ENCODE measurements at regions not wholly inside any gene's neighbourhood (a gene's known extent, or its start where the extent isn't known, plus 50 kb on each side); places are given as distances from the start of the nearest gene placed in this dataset.
"Not testable (repeated sequence)": the region's sequence is repeated elsewhere in the genome, so short reads cannot be mapped to it uniquely, and the experiment has no call there.

DNA sequence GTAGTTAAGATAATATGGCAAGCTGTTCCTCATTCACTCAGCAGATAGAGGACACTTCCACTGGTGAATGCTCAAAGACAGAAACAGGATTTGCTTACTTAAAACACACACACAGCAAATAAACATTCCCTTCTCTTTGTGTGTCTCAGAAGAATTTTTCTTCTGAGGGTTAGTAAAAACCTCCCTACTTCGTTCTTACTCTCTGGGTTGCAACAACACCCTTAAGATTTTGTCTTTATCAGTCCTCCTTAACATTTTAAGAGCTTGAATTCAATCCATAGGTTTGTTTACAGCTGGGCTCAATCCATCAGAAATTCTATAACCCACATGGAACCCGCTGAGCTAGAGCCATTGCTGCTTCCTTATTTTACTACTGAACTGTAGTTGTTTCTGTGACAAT lies 237.4 kb upstream of the PIK3R1 start:
- DNase-seq = no peak

DNA sequence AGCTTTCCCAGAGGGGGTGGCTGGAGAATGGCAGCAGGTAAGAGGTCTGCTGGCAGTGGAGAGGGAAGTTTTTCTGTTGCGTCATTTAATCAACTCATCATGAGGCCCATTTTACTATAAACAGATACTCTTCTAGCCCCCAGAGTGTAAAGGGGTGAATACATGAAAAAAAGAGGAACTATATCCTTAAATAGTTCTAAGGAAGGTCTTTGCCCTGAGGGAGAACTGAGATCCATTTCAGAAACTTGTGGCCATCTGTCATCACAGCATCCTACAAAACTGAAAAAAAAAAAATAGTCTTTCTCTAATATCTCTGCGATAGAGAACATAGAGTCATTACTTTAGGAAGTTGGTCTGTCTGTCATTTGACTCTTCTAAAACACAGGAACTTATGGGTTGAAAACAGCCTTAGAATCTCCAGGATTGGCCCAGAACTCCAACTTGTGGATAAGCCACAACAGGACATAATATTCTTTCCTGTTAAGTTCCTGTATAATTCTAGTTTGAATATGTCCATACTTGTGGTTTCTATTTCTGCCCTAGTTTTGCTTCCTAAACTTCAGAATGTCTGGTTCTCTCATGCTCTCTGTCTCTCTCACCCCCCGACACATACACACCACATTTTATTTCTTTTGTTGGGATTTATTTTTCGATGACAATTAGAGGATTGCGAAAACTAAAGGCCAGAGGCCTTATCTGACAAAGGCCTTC lies 238.5 kb upstream of the PIK3R1 start:
- DNase-seq = no peak

DNA sequence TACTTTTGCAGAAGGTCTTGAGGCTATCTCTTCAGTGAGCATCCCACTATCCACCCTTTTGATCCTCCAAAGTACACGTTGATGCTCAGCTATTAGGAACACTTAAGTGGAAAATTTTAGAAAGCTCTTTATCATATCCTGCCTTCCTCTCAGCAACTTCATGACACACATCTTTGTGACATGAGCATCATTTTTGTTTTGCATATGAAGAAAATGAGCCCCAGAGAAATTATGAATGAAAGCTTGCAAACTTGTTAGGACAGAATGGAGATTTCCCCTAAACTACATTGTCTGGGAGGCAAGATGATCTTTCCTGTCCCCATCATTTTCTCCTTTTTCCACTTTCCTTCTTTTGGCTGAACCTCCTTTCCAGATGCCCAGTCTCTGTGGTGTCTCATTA lies 239.4 kb upstream of the PIK3R1 start:
- DNase-seq = no peak

DNA sequence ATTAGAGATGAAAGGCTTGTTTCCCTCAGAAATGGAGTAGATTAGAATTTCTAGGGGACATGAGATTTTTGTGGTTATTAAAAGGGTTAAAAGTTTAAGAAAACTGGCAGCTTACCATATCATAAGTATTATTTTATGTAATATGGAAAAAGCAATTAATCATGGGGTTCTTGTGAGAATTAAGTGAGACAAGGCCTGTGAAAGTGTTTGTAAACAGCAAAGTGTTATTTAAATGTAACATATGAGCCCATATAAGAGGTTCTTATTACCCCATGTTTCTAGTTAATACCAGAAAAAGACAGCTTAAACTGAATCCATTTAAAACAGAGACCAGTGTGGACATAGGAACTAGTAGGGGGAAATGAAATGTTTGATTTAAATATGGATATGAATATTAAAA lies 241.1 kb upstream of the PIK3R1 start:
- DNase-seq = no peak

DNA sequence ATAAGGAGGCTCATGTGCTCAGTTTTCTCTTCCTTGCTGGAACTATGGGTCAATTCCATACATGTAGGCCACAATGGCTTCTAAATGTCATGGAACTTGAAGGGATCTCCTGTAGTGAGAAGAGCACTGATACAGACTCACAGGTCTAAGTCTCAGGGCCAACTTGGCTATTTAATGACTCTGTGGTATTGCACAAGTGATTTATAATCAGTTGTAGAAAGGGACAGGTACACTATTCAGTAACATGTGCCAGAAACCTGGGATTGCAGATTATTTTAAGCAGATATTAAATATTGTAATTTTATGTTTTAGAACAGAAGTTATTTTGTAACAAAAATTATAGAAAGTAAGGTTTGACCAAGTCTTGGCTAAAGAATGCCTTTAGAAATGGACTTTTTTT lies 241.5 kb upstream of the PIK3R1 start:
- DNase-seq = no peak

DNA sequence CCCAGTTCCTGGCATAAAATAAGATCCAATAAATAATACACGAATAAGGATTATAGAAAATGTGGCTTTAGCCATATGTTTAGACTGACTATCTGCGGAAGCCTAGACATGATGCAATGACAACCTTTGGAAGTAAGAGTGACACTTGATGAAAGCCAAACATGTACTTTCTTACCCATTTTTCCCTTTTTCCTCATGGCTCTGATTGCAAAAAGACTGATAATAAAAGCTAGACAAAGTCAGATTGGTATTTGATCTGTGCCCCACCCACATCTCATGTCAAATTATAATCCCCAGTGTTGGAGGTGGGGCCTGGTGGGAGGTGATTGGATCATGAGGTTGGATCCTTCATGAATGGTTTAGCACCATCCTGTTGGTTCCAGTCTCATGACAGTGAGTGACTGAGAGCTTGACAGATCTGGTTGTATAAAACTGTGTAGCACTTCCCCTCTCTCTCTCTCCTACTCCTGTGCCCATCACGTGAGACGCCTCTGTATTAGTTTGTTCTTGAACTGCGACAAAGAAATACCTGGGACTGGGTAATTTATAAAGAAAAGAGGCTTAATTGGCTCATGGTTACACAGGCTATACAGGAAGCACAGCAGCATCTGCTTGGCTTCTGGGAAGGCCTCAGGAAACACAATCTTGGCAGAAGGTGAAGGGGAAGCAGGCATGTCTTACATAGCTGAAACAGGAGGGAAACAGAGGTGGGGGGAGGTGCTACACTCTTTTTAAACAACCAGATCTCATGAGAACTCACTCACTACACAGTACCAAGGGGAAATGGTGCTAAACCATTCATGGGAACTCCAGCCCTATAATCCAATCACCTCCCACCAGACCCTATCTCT lies 243.4 kb upstream of the PIK3R1 start:
- no peak for DNase-seq

DNA sequence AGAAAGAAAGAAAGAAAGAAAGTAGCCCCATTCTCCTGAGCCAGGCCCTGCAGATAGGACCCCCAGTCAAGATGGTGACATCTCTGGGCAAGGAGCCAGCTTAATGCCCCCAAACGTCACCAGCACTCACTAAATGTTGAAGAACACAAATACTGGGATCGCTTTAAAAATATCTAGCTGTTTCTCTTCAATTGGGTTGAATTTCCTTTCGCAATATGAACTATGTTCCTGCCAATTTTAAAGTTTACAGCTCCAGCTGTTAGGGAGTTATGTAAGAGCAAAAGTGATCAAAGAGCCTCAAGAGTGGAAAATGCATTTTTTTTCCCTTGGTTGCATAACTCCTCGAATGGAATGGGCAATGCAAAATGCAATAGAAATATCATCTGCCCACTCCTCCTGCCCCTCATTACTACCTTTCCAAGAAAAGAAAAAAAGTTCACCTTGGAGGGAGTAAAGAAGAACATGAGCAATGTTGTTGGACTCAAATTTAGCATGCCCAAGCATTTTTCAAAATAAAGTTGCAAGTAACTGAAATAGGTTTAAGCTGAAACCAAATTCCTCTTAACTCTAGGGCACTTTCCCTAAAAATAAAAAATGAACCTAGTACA lies 244.2 kb upstream of the PIK3R1 start:
- DNase-seq = no peak

DNA sequence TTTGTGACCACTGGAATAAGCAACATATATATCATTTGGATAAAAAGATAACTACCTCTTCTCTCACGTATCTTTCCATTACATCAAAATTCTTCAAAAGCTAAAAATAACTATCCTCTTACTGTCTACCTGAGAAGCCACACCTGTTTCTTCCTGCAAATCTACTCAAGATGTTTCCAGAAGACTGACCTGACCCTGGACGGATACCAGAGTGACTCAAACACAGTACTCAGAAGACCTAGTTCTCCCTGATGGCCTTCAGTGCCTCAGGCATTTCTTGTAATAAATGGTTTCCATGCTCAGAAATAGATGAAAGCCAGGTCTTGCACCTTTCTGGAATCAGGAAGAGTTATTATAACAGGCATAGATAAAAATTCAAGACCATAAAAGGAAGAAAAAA lies 245.9 kb upstream of the PIK3R1 start:
- DNase-seq = no peak

DNA sequence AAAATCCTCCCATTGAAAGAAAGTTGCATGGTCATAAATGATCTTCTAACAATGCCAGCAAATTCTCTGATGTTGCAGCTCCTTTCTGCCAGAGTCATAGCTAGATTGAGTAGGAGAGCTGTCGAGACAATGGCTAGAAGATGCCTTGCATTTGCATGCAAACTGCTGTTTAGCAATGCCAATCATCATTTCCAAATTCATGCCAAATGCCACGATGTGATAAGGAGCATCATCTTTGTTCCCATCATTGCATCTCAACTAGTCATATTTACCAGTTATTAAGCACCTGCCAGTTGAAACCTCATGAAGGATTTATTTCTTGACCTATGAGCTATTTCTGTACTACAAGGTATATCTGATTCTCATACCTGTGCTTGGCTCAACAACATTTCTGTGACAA lies 246.4 kb upstream of the PIK3R1 start:
- DNase-seq = no peak

DNA sequence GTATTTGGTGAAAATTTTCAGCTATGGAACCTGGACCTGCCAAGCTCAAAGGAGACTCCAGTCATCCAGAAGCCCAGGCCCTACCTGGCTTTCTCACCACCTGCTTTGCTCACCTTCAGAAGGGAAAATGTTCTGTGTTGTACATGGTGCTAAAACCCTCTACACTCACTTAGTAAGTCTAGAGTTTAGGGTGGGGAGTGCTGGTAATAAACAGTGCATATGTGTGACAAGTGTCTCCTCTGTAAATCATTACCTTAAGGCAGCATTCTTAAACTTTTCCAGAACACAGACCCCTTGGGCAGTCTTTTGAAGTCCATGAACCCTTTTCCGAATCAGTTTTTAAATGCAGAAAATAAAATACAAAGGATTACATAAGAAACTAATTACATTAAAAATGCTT lies 248.8 kb upstream of the PIK3R1 start:
- no peak for DNase-seq

DNA sequence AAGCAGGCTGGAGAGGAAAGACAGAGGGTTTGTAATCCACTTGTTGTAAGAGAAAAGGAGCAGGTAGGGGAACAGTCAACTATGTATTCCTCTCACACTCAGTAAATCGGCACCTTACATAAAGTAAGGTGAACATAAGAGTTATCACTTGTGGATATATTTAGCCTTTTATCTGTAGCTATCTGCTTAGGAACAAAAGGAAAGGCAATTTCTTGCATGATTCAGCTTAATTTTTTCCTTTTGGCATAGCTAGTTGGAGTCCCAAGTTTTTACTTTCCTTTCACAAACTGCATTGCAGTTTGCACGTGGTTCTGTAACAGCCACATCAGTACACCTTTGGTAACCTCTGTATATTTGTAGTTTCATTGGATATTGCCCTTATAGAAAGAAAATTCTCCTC lies 250.9 kb upstream of the PIK3R1 start:
- no peak for DNase-seq

DNA sequence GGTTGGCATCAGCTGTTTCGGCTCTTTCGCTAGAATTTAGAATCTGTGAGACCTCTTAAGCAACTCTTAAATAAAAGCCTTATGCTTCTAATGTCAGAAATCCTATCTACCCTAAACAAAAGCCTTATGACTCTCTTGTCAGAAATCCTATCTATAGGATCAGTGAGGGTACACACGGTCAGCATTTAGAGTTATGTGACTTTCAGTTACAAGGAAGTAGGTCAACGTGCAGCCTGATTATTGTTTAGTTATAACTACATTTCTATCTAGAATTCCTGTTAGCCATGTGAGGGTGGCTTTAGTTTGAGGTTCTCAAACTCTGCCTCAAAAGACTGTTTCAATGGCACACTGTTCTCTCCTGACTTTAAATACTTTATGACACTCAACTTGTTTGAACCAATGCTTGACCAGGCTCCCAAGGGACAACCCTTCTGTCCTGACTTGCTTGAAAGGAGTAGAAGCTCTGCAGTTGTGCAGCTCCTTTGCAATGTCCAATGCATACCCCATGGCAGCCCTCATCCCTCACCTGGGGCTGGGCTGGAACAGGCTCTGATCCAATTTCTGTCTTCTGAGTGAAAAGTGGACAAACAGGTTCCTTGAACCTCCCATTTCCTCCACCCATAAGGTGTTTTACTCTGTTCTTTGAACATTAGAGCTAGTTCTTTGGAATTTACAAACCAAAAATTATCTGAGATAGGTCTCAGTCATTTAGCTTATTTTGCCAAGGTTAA lies 251.6 kb upstream of the PIK3R1 start:
- no peak for DNase-seq

DNA sequence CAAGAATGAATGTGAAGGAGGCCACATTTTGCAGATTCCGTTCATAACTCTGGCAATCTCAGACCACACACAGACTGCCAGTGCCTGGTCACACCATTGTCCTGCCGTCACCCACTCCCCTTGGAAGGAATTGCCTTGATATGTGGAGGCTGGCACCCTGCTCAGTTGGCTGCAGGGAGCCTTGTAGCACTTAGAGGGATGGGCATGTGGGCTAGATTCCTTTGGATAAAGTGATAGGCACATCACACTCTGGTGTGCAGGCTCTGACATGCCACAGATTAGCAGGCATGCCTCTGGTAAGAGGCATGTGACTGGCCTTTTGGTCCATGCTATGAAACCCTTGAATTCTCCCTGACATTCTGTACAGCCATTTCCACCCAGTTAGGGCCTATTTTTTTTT lies 254.6 kb upstream of the PIK3R1 start:
- DNase-seq = peak; percentile 20

DNA sequence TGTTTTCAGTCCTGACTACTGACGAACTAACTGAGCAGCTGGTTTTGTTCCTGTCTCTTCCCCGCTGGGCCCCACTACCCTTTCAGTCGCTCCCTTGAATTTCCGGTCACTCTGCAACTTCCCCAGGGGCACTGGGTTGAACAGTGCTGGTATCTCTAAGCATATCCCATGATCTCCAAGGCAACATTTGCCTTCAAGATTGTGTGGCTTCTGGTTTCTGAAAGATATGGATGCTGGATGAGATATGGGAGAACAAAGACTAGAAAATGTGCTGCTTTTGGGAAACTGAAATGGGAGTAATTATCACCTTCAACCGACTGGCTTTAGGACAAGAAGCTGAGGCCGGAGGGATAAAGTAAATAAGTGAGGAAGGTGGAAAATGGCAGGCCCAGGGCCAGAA lies 258.2 kb upstream of the PIK3R1 start:
- DNase-seq = no peak

DNA sequence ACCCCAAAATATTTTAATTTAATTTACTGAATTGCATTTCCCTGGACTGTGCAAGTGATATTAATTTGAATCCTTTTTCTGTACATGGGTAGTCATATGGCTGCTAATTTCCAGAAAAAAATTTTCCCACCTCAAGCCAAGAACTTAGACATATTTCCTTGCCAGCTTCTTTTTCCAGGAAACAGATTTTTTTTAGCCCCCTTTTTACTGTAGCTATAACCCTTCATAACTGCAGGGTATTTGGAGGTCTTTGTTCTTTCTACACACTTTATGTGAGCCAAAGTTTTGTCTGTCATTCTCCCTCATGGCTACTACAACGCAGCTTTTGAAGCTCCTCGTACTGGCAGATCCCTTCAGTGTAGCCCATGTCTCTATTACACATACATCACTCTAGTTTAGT lies 261.2 kb upstream of the PIK3R1 start:
- DNase-seq = no peak

DNA sequence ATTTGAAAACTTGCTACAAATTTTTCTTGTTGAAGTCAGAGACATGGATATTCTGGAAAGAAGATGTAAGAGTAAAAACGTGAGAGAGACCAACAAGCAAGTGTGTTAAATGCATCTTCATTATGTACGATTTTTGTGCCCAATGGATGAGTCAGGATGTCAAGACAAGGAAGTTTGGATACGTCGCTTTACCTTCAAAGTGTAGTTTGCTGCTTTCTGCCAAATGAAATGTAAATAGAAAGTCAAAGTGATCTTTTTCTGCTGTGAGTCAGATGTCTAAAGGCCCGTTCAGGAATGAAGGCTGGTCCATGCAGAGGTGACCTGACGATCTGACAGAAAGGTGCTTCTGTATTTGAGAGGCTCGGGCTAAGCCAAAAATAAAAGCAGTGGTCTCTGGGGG lies 273.1 kb upstream of the PIK3R1 start:
- DNase-seq = no peak

DNA sequence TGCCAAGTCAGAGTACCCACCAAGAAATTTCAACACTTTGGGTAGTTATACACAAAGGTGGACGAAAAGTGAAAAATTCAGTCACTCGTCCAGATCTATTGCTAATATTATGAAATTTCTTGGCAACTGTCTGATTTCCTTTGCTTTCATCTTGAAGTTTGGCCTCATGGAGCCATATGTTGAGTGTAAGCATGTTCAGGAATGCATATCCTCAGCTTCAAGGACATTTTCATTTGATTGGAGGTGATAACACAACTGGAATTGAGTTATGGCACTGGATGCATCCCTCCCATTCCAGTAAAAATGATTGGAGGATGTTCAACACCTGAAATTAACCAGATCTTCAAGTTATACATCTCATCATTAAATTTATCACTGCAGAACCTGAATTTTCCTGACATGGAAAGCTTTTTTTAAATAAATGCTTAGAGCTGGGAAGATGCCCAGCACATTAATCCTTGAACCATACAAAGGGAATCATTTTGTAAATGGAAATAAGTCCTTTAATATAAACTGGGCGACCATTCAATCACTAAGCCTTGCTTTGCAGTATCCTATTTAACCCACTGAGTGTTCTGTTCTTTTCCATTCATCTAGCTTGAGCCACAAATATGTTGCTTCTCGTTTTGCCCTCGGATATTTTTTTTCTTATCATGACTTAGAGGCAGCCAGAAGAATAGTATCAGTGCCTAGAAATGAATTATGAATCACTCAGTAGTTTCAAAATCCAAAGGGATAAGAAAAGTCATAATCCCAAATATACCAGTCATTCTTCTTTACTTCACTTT lies 273.7 kb upstream of the PIK3R1 start:
- DNase-seq = no peak

DNA sequence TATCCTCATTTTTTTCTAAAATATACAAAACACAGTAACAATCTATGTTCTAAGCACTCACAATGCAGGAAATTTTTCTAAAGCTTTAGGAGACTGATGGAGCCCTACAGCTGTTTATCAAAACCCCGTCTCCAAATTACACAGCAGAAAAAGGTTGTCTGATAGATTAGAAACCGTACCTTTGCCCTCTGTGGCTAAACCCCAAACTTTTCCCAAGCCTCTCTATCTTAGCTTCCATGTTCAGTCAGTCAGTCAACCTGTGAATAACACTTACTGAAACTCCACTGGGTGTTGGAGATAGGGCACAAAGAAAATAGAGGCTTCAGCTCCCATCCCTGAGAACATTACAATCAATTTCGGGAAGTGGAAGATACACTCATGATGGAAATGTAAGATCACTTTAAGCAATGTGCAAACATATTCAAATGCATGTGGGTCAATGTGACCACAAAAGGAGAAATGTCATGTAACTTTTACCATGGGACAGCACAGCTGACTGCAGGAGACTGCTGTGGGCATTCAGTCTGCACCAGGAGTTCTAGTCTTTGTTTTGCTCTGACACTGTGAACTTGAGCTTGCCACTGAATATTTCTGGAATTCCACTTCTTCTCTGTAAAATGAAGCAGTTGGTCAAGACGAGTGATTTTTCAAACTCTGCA lies 279.5 kb upstream of the PIK3R1 start:
- no peak for DNase-seq

DNA sequence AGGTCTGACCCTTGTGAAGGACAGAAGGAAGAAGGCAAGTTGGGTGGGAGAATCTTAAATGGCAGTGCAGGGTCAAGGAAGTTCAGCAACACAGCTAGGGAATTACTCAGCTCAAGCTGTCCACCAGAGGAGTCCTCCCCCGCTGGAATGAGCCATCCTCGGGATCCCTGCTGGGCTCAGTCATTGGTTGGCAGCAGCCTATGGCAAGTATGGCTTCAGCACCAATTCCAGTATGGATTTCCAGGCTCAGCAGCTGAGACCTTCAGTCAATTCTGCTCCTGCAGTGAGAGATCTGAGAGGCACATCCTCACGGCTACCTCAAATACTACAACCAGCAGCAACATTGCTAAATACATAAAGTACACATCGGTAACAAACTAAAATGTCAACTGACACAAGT lies 280.6 kb upstream of the PIK3R1 start:
- DNase-seq = no peak

DNA sequence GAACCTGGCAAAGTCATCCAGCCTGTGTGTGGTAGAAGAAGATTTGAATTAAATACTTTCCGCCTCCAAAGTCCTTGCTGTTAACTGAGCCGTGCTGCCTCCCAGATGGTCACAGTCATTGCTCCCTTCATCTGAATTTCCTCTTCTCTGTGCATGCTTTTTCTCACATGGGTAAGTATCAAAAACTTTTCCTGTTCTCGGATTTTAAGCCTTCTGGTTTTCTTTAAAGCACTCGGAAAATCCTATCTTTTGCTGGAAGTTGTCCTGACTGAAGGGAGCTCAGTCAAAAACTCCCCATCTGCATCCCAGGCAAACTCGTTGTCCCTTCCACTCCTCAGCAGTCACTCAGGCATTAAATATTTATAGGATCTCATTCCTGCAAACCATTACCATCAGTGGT lies 290.0 kb upstream of the PIK3R1 start:
- peak; percentile 13 for DNase-seq

DNA sequence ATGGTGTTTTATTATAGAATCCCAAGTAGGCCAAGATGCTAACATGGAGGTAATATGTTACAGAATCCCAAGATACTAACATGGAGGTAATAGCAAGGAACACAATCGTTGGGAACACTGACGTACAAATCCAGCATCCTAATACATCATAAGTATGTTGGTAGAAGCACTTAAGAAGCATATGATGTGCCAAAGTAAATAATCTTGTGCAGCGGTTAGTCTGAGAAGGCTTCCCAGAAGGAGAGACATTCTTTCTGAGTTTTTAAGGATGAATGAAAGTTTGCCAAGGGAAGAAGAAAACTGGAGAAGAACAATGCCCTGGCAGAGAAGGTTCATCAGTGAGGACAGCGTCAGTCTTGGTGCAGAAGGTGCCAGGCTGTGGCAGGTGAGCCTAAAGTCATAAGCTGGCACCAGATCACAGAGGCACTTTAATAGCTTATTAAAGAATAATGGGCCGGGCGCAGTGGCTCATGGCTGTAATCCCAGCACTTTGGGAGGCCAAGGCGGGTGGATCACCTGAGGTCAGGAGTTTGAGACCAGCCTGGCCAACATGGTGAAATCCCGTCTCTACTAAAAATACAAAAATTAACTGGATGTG lies 294.5 kb upstream of the PIK3R1 start:
- no peak for DNase-seq

DNA sequence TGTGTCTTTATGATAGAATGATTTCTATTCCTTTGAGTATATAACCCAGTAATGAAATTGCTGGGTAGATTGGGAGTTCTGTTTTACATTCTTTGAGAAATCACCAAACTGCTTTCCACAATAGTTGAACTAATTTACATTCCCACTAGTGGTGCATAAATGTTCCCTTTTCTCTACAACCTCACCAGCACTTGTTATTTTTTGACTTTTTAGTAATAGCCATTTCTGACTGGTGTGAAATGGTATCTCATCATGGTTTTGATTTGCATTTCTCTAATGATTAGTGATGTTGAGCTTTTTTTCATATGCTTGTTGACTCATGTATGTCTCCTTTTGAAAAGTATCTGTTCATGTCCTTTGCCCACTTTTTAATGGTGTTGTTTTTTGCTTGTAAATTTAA lies 296.0 kb upstream of the PIK3R1 start:
- DNase-seq = not testable (repeated sequence)

Data from retina (tissue), 1 donor.